ENCODE measurements at regions not wholly inside any gene's neighbourhood (a gene's known extent, or its start where the extent isn't known, plus 50 kb on each side); places are given as distances from the start of the nearest gene placed in this dataset.

DNA sequence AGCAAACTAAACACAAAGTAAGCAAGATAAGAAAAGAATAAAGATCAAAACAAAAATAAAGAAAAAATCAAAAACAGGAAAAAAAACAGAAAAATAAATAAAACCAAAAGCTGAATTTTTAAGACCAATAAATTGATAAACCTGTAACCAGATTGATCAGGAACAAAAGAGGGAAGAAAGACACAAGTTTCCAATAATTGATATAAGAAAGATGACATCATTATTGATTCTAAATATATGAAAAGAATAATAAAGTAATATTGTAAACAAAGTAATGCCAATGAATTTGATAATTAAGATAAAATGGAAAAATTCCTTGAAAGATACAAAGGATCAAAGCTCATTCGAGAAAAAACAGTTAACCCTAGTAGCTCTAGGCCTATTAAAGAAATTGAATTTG is 394.6 kb upstream of the LRATD1 start:
- no peak for DNase-seq

DNA sequence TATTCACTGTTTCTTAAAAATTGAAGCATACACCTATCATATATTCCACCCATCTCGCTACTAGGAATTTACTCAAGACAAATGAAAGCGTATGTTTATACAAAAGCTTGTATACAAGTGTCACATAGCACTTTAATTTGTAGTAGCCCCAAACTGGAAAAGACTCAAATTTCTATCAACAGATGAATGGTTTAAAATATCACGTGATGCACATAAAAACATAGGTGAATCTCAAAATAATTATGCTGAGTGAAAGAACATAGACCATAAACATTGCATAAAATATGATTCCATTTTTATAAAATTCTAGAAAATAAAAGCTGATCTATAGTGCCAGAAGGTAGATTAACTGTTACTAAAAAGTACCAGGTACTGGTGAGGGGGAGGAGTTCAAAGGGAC is 392.9 kb upstream of the LRATD1 start:
- DNase-seq: no peak

DNA sequence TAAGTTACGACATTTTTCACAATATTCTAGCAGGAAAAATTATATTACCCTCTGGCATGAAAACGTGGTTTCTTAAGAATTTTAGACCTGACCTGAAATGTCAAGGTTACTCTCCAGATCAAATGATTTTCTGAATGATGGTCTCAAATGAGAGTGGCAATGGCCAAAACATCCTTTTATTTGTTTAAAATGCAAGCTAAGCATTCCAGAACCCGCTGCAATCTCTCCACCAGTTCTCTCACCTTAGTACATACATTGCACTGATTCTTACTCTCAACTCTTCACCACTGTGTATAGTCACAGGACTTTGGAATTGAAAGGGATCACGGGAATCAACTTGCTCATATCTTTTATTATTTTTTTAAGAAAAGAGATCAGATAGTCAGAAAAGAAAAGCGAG is 391.6 kb upstream of the LRATD1 start:
- DNase-seq: no peak

DNA sequence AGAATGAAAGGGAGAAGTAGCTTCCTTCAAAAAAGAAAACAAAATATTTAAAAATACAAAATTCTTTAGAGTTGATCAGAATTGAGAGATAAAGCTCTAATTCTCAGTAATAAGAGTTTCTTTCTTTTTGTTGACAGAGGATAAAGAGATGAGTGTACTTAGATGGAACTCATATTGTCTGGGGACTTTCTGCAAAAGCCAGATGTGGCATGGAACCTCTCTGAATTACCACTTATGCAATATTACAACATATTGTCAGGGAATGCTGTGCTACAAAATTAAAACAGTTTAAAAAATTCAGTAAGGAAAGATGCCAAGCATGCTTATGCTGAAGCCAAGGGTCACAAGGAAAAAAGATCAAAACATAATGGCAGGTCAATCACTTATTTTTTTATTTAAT is 386.6 kb upstream of the LRATD1 start:
- no peak for DNase-seq

DNA sequence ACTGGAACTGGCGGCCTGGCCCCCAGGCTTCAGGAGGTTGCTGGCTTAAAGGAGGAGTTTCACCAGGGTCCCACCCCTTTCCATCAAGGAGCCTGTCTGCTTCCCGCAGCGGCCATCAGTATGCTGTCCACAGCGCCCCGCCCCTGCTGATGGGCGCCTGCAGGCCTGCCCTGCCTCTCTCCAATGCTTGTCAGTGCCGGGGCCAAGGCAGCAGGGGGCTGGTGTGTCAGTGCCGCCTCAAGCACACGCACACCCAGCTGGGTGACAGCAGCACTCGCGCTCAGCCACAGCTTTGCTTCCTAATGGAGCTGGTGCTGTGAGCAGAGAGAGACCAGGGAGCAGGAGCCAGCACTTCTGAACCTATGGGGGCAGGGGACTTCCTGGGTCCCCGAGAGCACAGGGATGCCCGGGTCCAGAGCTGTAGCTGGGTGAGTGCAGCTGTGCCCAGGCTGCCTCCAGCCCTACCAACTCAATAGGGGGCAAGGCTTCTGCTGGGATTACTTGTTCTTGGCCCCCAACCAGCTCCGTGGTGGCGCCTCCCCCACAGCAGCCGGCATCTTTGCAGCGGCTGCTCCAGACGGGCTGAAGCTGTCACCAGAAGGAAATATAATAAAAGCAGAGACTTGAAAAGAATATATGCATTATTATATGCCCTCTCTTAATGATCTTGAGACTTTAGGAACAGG is 377.2 kb upstream of the LRATD1 start:
- DNase-seq: no peak

DNA sequence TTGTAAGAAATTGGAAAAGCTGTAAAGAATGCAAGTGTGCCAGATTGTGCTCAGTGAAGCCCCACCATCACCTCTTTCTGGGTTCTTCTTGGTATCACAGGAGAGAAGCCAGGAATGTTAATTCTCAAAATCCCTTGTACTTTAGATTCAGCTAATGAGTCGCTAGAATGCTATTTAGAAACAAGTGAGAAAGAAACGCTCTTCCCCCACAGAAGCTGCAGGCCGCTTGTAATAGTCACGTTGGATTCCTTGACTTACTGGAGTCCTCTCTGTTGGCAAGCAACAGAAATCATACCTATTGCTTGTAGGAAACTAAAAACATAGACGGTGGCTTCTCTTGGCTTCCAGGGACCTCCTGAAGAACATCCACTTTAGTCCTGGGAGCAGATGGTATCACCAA is 375.6 kb upstream of the LRATD1 start:
- no peak for DNase-seq

DNA sequence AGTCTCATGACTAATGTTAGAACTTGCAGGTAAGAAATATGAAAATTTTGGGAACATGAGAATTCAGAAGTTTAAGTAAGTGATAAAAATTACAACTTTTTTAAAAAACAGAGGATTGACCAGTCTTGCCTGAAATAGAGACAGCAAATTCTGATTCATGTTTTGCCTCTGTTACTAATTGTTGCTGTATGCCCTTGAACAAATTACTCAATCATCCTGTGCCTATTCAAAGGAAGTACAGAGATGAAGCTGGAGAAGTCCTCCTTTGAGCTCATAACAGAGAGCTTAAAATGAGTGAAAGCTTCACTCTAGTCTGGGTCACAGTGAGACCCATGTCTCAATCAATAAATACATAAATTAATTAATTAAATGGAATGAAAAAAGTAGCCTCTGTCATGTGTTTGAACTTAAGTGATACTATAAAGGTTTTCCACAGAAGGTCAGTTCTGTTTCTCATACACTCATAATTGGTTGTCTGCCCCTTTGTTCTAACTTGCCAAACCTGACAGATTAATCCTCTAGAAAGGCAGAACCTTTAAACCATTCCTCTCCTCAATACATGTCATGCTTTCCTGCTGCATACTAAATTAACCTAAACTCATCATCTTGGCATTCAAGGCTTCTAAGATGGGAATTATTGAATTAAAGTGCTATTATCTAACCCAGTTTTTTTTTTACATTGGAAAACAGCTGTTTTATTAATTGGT is 374.6 kb upstream of the LRATD1 start:
- DNase-seq: no peak

DNA sequence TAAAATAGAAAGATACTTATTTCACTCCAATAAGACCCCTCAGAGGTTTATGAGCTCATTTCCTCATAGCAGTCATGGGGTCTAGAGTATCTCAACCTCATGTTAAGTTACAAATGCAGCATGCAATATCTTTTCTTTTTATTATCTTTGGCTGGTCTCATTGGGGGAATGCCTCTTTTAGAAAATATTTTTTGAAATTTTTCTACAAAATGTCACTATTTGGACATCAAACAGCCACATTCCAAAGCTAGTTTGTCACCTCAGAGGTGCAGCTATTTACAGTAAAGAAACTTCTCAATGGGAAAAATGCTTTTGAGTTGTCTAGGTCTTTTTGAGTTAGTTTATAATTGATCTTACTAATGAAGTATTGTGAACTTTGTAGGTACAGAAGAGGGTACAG is 370.7 kb upstream of the LRATD1 start:
- DNase-seq: no peak

DNA sequence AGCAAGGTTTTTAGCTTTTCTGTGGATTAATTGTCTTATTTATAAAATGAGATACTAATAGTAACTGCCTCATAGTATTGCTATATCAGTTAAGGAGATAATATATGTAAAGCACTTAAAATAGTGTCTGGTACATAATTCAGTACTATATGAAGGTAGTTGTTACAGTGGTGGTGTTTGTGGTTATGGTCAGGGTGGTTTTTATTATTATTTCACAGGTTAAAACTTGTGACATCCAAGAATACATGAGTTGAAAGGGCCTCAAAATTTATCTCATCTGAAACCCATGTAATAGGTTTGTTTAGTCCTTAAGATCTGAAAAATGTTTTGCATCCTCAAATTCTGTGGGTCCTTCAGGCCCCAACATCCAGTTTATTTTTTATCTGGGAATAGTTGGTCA is 369.5 kb upstream of the LRATD1 start:
- DNase-seq: no peak

DNA sequence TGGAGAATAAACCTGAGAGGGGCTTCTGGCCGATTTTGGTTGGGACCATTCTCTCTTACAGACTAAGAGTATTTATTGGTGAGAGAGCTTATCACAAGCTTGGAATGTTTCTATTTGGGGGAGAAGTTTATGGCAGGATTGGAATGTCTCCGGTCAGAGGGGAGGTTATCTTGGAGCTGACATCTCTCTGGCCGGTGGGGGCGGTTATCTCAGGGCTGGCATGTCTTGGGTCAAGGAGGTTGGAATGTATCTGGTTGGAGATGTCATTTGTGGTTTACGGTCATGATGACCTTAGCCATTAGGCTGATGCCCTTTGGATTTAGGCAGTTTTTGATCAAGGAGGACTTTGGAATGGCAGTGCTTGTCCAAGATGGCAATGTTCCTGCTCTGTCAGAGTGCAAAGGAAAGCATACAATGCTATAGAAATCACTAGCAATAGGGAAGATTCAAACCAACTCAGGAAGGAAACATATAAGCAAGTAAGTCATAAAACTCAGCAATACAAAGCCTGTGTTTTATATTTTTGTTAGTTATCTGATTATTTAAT is 362.4 kb upstream of the LRATD1 start:
- no peak for DNase-seq

DNA sequence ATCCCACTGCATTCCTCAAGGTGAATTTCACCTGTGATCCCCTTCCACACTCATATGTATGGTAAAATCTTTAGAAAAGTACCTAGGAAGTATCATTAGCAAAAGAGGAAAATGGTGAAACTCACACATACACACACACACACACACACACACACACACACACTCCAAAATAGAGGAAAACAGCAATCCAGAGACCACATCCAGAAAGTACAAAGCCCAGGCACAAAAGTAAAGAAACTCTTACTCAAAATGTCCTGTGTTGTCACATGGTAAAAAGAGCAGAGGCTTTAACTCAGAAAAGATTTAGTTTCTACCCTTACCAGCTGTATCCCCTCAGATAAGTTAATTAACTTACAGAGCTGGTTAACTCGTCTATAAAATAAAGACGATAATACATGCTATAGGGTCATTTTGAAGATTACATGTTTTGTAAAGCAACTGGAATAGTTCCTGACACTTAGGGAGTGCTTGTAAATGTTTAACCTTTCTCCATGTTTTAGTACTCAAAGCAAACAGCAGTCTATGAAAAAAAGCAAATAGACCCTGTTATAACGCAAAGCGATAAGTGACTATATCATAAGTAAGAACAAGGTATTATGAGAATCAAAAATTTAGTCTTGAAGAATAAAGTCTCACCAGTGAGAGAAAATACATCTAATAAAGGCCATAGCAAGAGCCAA is 360.0 kb upstream of the LRATD1 start:
- DNase-seq: no peak

DNA sequence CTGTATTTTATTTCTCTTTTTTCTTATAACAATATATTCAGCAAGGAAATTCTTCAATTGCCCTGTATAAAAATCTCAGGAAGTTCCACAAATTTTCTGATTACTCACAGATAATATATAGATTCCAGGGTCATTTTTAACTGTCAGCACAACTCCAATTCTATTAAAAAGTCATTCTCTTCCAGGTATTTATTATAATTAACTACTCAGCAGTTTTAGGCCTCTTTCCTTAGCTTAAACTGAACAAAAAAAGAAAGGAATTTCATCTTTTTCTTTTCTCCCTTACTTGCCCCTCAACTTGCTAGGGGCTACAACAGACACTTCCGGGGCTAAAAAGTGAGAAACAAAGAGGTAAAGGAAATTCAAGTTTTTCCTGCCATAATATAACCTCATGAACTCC is 358.9 kb upstream of the LRATD1 start:
- no peak for DNase-seq

DNA sequence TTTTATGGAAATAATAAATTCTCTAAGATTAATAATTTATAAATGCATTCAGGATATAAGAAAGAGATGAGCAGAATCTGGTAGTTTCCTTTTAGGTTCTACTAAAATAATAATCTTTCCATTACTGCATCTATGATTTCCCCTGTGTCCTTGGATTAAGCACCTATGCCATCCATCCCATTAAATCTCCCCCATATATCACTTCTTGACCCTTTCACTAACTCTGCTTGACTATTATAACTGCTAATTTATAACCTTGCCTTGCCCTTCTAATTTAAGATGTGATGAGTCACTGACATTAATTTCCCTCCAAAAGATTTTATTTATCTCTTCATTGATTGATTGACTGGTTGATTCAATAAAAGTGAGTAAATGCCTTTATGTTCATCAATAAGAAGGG is 348.3 kb upstream of the LRATD1 start:
- no peak for DNase-seq

DNA sequence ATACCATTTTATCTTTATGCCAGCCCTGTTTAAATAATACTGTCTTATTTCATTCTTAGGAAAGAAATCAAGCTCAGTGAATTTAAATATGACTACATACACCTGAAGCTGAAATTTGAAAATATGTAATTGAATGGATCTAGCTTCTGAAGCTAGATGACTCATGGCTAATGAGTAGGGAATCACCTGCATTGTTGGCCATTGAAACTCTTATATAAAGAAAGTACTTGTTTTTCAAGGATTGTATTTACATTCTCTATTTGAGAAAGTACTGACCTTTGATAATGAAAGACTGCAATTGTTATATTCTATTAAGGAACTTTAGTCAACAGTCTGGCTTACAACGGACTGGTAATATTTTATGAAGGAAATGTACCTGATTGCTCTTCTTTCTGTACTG is 346.7 kb upstream of the LRATD1 start:
- no peak for DNase-seq

DNA sequence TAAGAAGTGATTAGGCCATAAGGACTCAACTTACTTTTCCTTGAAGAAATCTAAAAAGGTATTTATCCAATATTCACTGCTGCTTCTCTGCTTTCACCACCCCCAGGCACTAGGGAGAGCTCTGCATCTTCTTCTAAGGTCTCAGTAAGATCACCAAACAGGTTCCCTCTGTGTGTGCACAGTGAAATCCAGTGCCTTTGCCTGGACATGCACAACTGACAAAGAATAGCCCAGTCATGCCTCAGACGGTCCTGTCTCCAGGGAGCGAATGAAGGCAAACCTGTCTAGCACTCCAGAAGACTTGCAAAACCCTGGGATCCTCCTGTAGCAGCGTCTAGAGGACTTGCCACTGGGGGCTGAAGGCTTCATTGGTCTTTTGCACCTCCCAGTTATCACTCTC is 344.5 kb upstream of the LRATD1 start:
- DNase-seq: no peak

DNA sequence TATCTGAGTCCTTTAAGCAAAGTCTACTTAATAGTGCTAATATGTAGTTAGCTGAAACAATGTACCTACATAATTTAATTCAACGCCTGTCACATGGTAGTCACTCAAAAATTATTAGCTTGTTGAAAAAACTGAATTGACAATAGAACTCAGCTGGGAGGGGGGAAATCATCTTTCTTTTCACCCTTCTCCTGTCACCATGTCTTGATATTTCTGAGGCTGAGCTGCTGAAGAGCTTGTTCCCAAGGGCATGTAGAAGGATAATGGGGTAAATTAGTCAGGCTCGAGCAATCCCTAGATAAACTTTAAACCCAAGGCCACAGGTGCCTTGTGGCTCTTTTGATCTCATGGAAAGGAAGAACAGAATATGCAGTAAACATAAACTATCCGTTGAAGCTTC is 339.6 kb upstream of the LRATD1 start:
- DNase-seq: no peak

DNA sequence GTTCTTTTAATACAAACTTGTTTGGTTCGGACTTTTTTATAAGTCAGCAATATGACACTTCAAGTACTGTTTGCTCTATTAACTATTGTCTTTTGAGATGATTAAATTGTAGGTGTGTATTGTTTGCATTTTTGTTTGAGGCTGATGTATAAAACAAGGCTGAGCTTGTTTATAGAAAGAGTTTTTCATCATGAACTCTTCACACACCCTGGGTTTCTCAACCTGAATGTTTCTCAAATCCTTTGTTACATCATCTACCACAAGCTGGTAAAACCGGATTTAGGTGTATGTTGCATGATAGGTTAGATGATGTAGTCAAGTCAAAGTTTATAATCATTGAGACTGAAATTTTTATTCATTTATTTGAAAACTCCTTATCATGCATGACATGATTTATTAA is 335.2 kb upstream of the LRATD1 start:
- no peak for DNase-seq

DNA sequence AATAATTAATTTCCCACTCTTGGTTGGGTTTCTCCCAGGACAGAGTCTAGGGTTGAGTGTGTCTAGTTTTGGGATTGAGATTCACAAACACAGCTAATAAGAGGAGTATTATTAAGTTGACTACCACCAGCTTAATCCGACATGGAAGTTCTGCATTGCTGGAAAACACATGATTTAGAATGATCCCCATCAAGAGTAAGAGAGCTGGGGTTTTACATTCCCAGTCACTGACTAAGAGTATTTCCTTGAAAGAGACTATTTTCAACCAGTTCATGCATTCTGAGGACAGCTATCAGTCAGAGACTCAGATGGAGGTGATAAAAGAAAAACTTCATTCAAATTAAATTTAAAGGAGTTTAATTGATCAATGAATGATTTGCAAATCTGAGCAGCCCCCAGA is 334.6 kb upstream of the LRATD1 start:
- no peak for DNase-seq

DNA sequence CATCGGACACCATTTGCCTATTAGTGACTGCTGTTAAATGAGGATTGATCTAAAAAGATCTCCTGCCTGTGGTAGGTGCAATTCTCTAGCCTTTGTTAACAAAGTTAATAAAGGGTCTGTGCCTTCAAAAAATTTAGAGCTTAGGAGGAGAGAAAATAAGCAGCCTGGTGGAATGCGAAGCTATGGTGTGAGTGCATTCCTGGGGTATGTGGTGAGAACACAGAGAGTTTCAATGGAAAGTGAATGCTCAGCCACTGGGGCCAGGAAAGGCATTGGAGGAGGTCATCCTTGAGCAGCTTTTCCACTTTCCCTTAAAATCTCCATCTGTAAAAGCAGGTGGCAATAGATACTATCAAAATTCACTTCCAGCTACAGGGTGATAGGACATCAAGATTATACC is 331.2 kb upstream of the LRATD1 start:
- no peak for DNase-seq

DNA sequence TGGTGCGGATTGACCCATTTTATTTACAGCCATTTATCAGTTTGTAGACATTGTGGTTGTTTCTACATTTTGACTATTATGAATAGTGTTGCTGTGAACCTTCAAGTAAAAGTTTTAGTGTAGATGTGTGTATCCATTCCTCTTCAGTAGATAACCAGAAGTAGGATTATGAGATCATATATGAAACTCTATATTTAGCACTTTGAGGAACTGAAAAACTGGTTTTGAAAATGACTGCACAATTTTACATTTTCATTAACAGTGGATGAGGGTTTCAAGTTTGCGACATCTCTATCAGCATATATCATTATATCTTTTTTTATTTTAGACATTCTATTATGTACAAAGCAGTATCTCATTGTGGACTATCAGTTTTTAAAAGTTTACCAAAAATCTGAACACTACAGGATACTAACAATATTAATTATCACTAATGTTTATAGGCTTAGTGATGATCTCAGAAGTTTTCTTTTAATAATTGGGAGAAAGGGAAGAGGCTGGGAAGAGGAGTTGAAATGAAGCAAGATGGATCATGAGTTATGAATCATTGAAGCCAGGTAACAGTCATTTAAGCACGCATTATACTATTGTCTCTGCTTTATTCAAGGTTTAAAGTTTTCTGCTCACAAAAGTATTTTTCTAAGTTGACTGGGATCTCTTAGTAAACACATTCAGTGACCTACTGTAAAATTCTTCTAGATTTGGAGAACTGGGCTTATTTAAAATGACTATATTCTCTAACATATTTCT is 329.0 kb upstream of the LRATD1 start:
- no peak for DNase-seq

DNA sequence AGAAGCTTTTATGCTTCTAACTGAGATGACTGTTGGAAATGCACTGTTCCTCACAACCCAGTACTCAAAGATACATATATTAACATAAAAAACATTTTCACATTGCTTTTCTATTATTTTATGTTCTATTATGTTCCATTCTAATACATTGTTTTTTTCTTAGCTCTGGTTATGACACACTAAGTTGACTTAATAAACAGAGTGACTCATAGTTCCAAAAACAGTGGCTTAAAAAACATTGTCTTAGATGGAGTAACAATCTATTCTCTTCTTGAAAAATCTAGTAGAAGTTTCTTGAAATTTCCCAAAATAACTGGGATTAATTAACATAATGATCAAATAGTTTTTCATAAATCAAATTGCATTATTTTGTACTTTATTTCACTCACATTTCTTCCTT is 328.2 kb upstream of the LRATD1 start:
- DNase-seq: no peak

DNA sequence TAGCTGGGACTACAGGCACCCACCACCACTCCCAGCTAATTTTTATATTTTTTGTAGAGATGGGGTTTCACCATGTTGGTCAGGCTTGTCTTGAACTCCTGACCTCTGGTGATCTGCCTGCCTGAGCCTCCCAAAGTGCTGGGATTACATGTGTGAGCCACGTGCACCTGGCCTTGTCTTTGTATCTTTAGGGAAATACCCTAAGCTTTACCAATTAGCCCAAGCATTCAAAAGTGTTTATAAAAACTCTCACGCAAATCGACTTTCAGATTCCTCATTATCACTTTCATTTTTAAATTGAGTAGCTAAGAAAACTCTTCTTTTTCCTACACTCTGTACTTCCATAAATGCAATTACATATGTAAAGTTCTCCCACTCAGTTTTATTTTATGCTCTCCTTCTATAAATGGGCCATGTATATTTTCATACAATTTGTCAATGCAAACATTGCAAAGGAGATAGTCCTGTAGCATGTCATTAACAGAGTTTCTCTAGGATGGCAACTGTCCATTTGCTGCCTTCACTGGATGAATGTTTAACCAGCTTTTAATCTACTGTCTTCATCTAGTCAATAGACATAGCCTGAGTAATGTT is 326.2 kb upstream of the LRATD1 start:
- no peak for DNase-seq

Data from nucleus accumbens (tissue), 56 donors.